HG03575 (cell line): ENCODE measurements at regions not wholly inside any gene's neighbourhood (a gene's known extent, or its start where the extent isn't known, plus 50 kb on each side); places are given as distances from the start of the nearest gene placed in this dataset.

Source experiments
- ATAC-seq: cut with Tn5 transposase; IDR thresholded peaks from one replicate; pipeline ENCODE4 v1.9.1; 2021; ENCODE audit not compliant: unreplicated experiment, insufficient number of reproducible peaks, low FRiP score; ENCODE audit errors: extremely low read depth

DNA sequence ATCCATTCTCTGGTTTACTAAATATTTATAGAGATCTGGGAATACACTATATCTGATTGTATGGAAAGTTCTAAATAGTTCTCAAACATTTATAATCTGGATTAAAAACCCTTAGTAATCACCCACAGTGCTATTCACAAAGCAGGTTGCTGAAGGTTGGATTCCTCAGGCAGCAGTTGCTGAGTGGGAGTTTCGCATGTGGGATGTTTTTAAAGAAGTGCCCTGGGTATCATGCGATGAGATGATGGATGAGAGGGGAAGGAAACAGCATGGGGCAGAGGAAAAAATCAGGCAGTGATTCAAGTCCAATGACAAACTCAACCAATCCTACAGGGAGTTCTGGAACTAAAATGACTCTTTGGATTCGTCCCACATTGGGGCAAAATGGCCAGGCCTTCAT lies 85.3 kb upstream of the GALNT2 start:
- ATAC-seq: no peak

DNA sequence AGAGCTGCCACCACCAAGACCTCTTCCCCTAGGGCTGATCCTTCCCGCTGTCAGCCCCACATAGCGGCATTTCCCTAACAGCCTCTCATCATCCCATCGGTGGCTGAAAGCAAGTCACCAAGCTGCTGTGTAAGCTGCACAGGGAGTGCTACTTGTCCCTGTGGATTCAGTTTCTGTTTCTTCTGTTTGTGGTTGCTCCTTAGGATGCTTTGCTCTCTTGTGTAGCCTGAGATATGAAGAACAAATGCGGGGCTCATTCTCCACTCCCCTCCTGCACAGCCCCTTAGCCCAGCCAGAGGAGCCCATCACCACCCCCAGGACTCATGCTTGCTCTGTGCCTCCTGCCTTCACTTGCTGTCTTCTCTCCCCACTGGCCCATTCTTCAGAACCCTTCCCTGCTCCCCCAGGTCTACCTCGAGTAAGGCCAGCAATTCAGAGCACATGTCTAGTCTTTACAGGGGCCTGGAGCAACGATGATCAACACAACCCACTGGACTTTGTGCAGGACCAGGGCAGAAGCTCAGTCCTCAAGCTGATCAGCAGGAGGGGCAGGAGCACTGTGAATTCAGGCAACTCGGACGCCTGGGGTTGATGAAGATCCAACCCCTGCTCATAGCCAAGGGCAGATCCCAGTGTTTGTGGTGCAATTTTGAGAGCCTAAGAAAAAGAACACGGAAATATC lies 82.6 kb upstream of the GALNT2 start:
- ATAC-seq: no peak

DNA sequence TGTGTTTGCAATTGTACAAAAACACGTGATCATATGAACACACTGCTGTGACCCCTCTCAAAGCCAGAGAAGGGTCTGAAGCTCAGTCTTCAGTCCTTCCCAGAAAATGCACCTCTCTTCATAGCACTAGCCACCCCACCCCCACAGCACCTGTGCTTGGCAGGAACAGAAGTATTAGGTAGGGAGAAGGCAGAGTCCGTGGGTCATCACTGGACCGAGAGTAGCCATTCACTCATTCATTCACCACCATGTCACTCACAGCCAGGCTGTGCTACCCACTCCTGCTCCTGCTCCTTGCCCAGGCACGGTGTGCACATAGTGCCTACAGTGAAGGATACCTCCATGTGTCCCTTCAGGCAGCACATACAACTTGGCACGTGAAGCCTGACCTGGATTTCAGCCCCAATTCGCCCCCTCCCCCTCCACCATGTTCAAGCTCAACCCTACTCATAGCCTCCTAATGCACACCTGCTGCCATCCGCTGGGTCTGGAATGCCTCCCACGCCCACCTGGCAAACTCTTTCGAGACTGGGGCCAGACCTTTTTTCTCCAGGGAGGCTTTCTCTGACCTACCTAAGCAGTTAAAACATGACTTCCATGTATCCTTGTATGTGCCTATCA lies 81.9 kb upstream of the GALNT2 start:
- no peak for ATAC-seq

GRCh38 chr1:229985613-229986010 lies 81.4 kb upstream of the GALNT2 start:
- no peak for ATAC-seq

DNA sequence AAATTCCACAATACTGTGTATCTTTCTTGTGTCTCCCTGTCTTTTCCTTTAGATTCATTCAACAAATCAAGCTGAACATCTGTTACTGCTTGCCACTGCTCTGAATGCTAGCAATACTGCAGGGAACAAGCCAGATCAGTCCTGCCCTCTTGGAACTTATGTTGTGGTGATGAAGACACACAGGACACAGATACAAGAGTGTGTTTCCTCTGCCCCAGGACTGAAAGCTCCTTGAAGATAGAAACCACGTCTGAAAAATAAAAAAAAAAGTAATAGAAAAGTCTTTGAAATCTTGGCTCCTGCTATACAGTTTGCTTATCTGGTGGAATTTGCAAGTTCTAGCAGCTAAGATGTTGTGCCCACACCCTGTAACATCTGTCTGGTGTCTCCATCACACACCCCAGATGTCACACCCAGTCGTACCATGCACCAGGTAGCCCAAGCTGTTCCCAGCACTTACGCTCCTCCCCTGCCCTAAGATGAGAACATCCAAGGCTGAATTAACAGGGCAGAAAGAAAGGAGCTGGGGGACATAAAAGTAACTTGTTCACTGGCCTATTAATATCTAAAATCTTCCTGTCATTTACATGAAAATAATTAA lies 80.2 kb upstream of the GALNT2 start:
- no peak for ATAC-seq

DNA sequence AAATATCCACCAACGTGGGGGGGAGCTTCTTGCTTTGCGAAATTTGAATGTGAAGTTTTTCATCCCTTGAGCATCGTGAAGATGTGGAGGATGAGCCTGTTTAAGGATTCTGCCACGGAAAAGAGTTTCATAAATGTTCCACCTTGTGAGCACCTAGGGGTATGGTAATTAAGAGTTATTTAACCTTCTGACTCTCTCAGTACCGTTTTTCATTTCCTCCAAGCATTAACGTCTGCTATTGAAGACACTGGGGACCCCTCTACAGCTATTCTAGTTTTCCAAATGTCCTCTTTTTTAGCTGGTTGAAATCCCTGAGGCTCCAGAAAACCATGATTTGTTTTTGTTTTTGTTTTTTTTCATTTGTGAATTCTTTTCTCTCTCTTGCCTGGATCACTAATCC lies 79.1 kb upstream of the GALNT2 start:
- no peak for ATAC-seq

DNA sequence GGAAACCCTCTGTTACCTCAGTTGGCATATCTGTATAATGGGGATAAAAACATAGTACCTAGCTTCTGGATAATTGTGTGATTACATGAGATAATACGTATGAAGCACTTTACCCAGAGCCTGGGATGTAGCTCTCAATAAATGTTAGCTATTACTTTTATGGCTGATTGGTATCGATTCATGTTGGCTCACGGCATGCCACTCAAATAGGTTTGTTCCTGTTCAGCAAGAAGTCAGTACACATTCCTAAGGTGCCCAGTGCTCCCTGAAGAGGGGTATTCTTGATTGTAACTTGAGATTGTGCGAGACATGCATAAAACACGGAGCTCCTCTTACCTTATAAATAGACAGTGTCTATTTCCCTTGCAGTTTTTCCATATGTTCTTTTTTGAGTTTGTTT lies 78.5 kb upstream of the GALNT2 start:
- ATAC-seq: no peak

GRCh38 chr1:229989591-229990248 lies 77.3 kb upstream of the GALNT2 start:
- no peak for ATAC-seq

DNA sequence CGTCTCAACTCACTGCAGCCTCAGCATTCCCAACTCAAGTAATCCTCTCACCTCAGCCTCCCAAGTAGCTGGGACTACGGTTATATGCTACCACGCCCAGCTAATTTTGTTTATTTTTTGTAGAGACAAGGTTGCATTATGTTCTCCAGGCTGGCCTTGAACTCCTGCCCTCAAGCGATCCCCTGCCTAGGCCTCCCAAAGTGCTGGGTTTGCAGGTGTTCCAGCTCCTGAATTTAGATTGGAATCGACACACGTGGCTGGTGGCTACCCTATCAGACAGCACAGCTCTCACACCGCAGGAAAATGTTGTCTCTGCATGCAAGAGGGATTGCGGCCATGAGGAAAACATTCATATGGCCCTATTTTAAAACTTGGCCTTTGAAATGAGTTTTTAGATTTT lies 76.7 kb upstream of the GALNT2 start:
- ATAC-seq: no peak

DNA sequence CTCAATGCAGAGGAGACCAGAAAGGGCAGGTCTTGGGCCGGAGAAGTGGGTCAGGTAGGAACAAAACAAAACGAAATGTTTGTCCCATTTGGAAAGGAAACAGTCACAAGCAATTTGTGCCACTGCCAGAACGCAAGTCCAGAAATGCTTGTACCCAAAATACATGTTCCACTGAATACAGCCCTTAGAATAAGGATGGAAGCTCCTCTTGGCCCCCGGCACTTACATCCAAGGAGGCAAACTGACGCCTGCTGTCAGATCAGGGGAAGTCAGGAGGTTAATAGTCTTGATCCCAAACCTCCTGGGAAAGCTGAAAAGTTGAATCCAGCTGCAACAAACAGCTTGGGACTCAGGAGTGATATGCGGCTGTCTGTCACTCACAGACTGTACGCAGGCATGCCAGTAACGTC lies 75.9 kb upstream of the GALNT2 start:
- no peak for ATAC-seq

DNA sequence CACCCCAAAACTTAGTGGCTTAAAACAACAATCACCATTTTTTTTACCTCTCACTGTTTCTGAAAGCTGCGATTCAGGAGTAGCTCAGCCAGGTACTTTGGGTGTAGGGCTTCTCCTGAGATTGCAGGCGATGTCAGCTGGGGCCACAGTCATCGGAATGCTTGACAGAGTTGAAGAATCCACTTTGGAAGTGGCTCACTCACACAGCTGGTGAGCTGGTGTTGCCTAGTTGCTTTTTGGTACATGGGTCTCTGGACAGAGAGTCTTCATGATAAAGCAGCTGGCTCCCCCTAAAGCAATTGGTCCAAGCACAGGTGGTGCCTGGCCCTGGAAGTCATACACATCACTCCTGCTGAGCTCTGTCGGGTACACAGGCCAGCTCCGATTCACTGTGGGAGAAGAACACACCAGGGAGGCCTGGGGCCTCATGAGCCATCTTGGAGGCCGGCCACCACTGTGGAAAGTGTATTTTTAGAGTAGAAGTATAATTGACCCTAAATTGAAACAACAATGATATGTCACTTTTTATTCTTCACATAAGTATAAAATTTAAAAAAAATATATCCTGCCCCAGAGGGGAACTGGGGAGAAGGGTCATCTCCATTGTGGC lies 75.2 kb upstream of the GALNT2 start:
- ATAC-seq: no peak

- ATAC-seq: no peak
These were observed 74.0 kb upstream of the GALNT2 start for GRCh38 chr1:229993060-229993459.

DNA sequence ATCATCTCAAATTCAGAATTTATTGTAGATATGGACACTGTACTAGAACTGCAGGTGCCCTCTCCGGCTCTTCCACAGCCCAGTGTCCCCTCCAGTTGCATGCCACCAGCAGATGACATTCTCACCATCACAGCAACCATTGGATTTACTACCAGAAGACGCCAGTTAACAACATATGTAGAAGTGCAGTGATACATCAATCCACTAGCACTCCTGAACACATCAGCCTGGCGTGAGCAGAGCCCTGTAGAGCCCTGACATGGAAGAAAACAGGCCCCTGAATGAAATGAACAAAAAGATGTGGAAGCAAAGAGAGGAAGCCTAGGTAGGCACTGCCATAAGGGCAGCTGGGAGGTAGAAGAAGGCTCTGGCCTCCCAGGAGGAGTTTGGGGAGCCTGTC lies 73.1 kb upstream of the GALNT2 start:
- ATAC-seq: no peak

DNA sequence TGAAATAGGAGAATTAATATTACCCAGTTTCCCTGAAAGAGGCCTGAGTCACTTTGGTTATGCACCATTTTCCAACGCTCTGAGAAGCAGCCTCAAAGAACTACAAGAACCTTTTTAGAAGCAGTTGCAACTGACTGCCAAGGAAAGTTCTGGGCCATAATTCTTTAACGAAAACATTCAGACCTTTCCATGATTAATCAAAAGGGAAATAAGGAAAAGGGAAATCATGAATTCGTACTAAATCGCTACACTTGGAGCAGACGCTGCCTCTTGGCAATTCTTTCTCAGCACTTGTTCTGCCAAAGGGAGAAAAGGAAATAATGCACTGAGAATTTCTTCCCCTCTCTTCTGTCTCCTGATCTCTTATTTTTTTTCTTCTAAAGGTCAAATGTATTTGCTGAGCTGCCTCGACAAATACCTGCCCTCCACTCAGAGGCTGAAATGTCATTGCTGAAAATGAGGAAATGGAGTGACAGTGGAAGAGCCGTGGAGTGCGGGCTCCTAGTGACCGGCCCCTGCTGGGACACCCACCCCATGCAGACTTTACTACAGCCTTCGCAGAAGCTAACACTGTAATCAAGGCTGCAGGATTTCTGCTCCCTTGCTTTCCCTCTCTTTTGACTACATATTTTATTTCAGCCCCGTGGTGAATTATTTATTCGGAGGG lies 67.9 kb upstream of the GALNT2 start:
- no peak for ATAC-seq

- no peak for ATAC-seq
These were observed 66.4 kb upstream of the GALNT2 start for GRCh38 chr1:230000493-230001184.

GRCh38 chr1:230002164-230002803 lies 64.8 kb upstream of the GALNT2 start:
- no peak for ATAC-seq

GRCh38 chr1:230003409-230003808 lies 63.6 kb upstream of the GALNT2 start:
- ATAC-seq: no peak

DNA sequence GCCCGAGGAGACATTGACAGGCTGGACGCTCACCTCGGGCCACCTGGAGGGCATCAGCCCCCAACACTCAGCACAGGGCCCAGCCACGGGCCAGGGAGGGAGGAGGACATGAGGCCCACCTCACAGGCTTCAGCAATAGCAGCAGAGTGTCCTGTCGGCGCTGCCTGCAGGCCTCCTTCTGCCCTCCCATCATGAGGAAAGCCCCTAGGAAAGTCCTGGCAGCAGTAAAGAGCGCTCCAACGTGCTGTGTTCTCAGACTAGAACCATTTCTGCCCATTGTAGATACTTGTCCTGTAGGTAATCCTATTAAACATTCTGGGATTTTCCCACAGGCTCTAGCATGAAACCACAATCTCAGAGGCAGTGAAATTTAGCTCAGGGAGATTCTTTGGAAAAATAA lies 62.0 kb upstream of the GALNT2 start:
- ATAC-seq: no peak
